GM19239 (cell line): ENCODE measurements at regions not wholly inside any gene's neighbourhood (a gene's known extent, or its start where the extent isn't known, plus 50 kb on each side); places are given as distances from the start of the nearest gene placed in this dataset.
"Not testable (repeated sequence)": the region's sequence is repeated elsewhere in the genome, so short reads cannot be mapped to it uniquely, and the experiment has no call there.

Source experiments
- DNase-seq: peaks from one replicate; pipeline ENCODE4 v3.0.0; 2011; ENCODE audit warnings: low spot score; ENCODE audit not compliant: insufficient read length
- FAIRE-seq: peaks from 2 replicates; lab custom pipeline; 2011; peaks lifted over from hg19 to GRCh38; lab: Jason Lieb, UNC

- DNase-seq: no peak
- peak; percentile 42 for FAIRE-seq
Measured at GRCh38 chr2:242085941-242086621, 216.6 kb downstream of the RTP5 start.

- DNase-seq: not testable (repeated sequence)
- peak; percentile 66 for FAIRE-seq
Measured at GRCh38 chr2:242088044-242088443, 218.5 kb downstream of the RTP5 start.

GRCh38 chr2:242088471-242089212, 219.1 kb downstream of the RTP5 start:
- FAIRE-seq (peak; percentile 70), DNase-seq (peak; percentile 85)

- DNase-seq, FAIRE-seq: not testable (repeated sequence)
Measured at GRCh38 chr2:242089213-242089549, 219.7 kb downstream of the RTP5 start.

GRCh38 chr2:242097278-242097677, 227.7 kb downstream of the RTP5 start:
- not testable (repeated sequence) for FAIRE-seq, DNase-seq

- DNase-seq: no peak
- FAIRE-seq: no peak
Measured at GRCh38 chr2:242098034-242098433, 228.5 kb downstream of the RTP5 start.

- FAIRE-seq (no peak), DNase-seq (no peak)
Measured at GRCh38 chr2:242098445-242099128, 229.1 kb downstream of the RTP5 start.

GRCh38 chr2:242103093-242103492, 233.6 kb downstream of the RTP5 start:
- DNase-seq, FAIRE-seq: not testable (repeated sequence)

GRCh38 chr2:242104202-242104956, 234.8 kb downstream of the RTP5 start:
- not testable (repeated sequence) for FAIRE-seq, DNase-seq

GRCh38 chr2:242107065-242107464, 237.5 kb downstream of the RTP5 start:
- DNase-seq, FAIRE-seq: not testable (repeated sequence)

- DNase-seq, FAIRE-seq: not testable (repeated sequence)
Measured at GRCh38 chr2:242108797-242109500, 239.4 kb downstream of the RTP5 start.

GRCh38 chr2:242109819-242110218, 240.3 kb downstream of the RTP5 start:
- DNase-seq, FAIRE-seq: not testable (repeated sequence)

GRCh38 chr2:242111954-242112353, 242.4 kb downstream of the RTP5 start:
- not testable (repeated sequence) for DNase-seq, FAIRE-seq

- FAIRE-seq, DNase-seq: not testable (repeated sequence)
Measured at GRCh38 chr2:242113492-242113891, 244.0 kb downstream of the RTP5 start.

GRCh38 chr2:242116676-242117075, 247.1 kb downstream of the RTP5 start:
- FAIRE-seq, DNase-seq: not testable (repeated sequence)

GRCh38 chr2:242117305-242117704, 247.8 kb downstream of the RTP5 start:
- FAIRE-seq, DNase-seq: not testable (repeated sequence)

GRCh38 chr2:242119682-242120081, 250.2 kb downstream of the RTP5 start:
- DNase-seq, FAIRE-seq: not testable (repeated sequence)

- FAIRE-seq, DNase-seq: not testable (repeated sequence)
Measured at GRCh38 chr2:242130682-242131081, 261.2 kb downstream of the RTP5 start.

- DNase-seq, FAIRE-seq: not testable (repeated sequence)
Measured at GRCh38 chr2:242159921-242160320, 290.4 kb downstream of the RTP5 start.
